ENCODE measurements at regions not wholly inside any gene's neighbourhood (a gene's known extent, or its start where the extent isn't known, plus 50 kb on each side); places are given as distances from the start of the nearest gene placed in this dataset.

GRCh38 chr18:24993628-24994027 lies 358.3 kb downstream of the ZNF521 start:
- no peak for TF ChIP-seq POLR2A (IDR thresholded peaks at IDR 0.05)
- TF ChIP-seq CTCF (IDR thresholded peaks at IDR 0.05), result no peak

All from uterus (tissue), 2 donors.